ENCODE measurements at regions not wholly inside any gene's neighbourhood (a gene's known extent, or its start where the extent isn't known, plus 50 kb on each side); places are given as distances from the start of the nearest gene placed in this dataset.

DNA sequence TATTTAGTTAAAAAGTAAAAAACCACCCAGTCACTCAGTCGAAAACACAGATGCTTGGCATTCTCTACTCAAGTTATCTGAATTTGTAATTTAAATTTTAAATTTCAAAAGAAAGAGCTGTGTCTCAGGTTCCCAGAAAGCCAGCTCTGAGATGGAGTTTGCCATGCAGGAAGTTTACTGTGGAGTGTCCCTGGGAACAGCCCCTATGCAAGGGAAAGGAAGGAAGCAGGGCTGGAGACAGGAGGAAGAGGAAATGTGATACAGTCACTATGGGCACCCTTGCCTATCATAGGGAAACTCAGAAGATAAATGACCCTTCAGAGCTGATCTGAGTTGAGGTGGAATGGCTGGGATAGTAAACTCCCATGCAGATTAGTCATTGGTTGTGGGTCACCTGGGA lies 408.8 kb upstream of the ACTBL2 start:
- TF ChIP-seq EP300 (IDR thresholded peaks at IDR 0.05) (no peak), CTCF (IDR thresholded peaks at IDR 0.05) (no peak), POLR2A (IDR thresholded peaks at IDR 0.05) (no peak)
